ENCODE measurements at regions not wholly inside any gene's neighbourhood (a gene's known extent, or its start where the extent isn't known, plus 50 kb on each side); places are given as distances from the start of the nearest gene placed in this dataset.

DNA sequence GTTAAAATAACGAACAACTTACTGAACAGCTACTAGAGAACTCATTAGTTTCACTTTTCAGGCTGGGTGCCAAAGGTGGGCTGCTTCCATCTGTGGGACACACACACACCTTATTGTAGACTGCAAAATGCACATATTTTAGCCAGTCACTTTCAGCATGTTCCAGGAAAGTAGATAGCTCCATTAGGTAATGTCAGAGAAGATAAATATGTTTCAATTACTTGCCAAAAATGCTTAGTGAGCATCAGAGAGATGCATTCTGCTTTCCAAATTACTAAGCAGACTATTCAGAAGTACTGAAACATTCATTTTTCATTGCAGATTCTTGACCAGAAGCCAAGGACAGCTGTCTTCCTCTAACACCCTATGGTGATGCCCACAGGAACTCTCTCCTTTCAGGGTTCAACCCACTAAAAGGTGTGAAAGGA is 56.2 kb upstream of the APC start (continued):
- TF ChIP-seq, protein P1, sequence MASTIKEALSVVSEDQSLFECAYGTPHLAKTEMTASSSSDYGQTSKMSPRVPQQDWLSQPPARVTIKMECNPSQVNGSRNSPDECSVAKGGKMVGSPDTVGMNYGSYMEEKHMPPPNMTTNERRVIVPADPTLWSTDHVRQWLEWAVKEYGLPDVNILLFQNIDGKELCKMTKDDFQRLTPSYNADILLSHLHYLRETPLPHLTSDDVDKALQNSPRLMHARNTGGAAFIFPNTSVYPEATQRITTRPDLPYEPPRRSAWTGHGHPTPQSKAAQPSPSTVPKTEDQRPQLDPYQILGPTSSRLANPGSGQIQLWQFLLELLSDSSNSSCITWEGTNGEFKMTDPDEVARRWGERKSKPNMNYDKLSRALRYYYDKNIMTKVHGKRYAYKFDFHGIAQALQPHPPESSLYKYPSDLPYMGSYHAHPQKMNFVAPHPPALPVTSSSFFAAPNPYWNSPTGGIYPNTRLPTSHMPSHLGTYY (CRISPR knock-in tag; IDR thresholded peaks at IDR 0.05), result no peak

DNA sequence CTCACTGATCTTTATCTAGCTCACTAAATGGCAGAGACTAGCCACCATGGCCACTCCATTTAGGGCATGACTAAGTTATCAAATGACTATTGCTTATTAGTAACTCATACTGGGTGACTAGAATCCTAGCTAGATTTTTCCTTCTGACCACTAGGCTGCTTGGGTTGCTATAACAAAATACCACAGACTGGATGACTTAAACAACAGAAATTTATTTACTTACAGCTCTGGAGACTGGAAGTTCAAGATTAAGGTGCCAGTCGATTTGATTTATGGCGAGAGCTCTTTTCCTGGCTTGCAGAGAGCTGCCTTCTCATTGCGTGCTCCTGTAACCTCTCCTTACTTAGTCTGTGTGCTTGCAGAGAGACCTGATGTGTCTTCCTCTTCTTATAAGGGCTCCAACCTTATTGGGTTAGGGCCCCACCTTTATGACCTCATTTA is 55.0 kb upstream of the APC start:
- ATAC-seq (no peak), DNase-seq (ENCODE audit: low spot score) (no peak)
- CTCF ChIA-PET, result no interaction called here
- peaks cover 4% of the 10 kb centered on the region for H3K4me1 Mint-ChIP-seq
- H3K27me3 Mint-ChIP-seq (ENCODE audit: low read depth), result no peaks in the 10 kb centered on the region
- POLR2A ChIA-PET, result no interaction called here
- peaks cover 8% of the 10 kb centered on the region for H3K9me3 Mint-ChIP-seq
- no peak overlapping the region for H3K4me3 Mint-ChIP-seq
- TF ChIP-seq NR1H2 (CRISPR knock-in tag; IDR thresholded peaks at IDR 0.05) (no peak), NR2C2 (CRISPR knock-in tag; IDR thresholded peaks at IDR 0.05) (no peak), KAT7 (CRISPR knock-in tag; IDR thresholded peaks at IDR 0.05; ENCODE audit: borderline replicate concordance) (no peak), ZNF423 (CRISPR knock-in tag; IDR thresholded peaks at IDR 0.05) (no peak)
- TF ChIP-seq, protein P2, sequence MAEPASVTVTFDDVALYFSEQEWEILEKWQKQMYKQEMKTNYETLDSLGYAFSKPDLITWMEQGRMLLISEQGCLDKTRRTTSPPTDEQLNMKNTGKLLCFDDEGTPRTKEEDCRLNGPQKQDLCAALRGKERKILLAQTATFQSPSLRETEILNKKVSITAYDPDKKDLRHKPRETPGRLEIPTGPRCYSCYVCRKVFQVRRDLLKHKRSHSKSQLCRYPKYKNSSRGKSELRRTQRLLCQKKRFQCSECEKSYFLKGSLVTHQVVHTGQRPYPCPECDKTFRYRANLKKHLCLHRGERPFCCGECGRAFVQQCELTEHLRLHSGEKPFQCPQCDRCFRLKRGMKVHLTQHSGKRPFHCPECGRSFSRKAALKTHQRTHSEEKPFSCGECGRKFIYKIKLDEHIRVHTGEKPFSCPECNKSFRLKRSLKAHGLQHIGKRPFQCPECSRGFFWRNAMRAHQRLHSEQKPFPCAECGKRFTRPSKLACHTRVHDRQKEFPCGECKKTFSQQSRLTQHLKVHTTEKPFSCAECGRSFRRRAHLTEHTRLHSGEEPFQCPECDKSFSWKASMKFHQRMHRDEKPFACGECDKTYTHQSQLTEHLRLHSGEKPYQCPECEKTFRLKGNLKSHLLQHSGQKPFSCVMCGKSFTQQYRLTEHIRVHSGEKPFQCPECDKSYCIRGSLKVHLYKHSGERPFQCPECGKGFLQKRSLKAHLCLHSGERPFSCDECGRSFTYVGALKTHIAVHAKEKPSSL (CRISPR knock-in tag; conservative IDR thresholded peaks at IDR 0.05), result no peak
- TF ChIP-seq, protein P3, sequence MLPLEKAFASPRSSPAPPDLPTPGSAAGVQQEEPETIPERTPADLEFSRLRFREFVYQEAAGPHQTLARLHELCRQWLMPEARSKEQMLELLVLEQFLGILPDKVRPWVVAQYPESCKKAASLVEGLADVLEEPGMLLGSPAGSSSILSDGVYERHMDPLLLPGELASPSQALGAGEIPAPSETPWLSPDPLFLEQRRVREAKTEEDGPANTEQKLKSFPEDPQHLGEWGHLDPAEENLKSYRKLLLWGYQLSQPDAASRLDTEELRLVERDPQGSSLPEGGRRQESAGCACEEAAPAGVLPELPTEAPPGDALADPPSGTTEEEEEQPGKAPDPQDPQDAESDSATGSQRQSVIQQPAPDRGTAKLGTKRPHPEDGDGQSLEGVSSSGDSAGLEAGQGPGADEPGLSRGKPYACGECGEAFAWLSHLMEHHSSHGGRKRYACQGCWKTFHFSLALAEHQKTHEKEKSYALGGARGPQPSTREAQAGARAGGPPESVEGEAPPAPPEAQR (CRISPR knock-in tag; IDR thresholded peaks at IDR 0.05), result no peak
- H3K36me3 Mint-ChIP-seq, result no peaks in the 10 kb centered on the region
- H3K27ac Mint-ChIP-seq, result no peak overlapping the region

DNA sequence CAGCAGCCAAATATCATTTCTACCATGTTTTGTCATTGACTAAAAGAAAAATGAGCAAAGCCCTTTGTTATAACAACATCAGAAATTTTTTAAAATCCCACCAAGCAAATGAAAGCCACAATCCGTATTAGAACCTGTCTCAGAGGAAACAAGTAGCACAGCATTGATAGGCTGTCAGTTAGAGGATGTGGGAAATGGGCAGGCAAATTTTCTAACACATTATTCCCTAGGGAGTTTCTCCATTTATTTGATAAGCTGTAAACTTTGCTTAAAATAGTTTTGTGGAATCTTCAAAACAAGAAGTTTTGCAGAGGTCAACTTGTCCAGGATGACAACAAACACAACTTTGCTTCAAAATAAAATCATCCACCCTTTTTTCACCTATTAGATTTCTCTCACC is 53.6 kb upstream of the APC start:
- no peaks in the 10 kb centered on the region for H3K27me3 Mint-ChIP-seq (ENCODE audit: low read depth)
- no peak overlapping the region for H3K27ac Mint-ChIP-seq
- ATAC-seq (no peak), DNase-seq (ENCODE audit: low spot score) (no peak)
- peaks cover 4% of the 10 kb centered on the region; the same call in 1 of the 2 replicates for H3K9me3 Mint-ChIP-seq
- no peak overlapping the region for H3K4me3 Mint-ChIP-seq
- ChIA-PET CTCF (interaction anchor here (3.7 kb wide), 1 partner anchor 164 kb away, joined by 14 read pairs; no protein-coding TSS in a partner anchor), POLR2A (no interaction called here)
- H3K4me1 Mint-ChIP-seq, result peaks cover 10% of the 10 kb centered on the region
- no peaks in the 10 kb centered on the region for H3K36me3 Mint-ChIP-seq
- TF ChIP-seq GTF2I (CRISPR knock-in tag; conservative IDR thresholded peaks at IDR 0.05) (no peak), ZNF317 (CRISPR knock-in tag; IDR thresholded peaks at IDR 0.05; ENCODE audit: borderline replicate concordance, low read depth) (no peak), ZNF219 (CRISPR knock-in tag; IDR thresholded peaks at IDR 0.05; ENCODE audit: borderline replicate concordance) (no peak), ZNF416 (CRISPR knock-in tag; IDR thresholded peaks at IDR 0.05) (no peak), RORB (CRISPR knock-in tag; IDR thresholded peaks at IDR 0.05) (no peak)
- TF ChIP-seq, protein P4, sequence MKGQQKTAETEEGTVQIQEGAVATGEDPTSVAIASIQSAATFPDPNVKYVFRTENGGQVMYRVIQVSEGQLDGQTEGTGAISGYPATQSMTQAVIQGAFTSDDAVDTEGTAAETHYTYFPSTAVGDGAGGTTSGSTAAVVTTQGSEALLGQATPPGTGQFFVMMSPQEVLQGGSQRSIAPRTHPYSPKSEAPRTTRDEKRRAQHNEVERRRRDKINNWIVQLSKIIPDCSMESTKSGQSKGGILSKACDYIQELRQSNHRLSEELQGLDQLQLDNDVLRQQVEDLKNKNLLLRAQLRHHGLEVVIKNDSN (CRISPR knock-in tag; IDR thresholded peaks at IDR 0.05), result no peak
- TF ChIP-seq, protein P5, sequence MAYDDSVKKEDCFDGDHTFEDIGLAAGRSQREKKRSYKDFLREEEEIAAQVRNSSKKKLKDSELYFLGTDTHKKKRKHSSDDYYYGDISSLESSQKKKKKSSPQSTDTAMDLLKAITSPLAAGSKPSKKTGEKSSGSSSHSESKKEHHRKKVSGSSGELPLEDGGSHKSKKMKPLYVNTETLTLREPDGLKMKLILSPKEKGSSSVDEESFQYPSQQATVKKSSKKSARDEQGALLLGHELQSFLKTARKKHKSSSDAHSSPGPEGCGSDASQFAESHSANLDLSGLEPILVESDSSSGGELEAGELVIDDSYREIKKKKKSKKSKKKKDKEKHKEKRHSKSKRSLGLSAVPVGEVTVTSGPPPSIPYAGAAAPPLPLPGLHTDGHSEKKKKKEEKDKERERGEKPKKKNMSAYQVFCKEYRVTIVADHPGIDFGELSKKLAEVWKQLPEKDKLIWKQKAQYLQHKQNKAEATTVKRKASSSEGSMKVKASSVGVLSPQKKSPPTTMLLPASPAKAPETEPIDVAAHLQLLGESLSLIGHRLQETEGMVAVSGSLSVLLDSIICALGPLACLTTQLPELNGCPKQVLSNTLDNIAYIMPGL (CRISPR knock-in tag; IDR thresholded peaks at IDR 0.05), result no peak
- TF ChIP-seq, protein P6, sequence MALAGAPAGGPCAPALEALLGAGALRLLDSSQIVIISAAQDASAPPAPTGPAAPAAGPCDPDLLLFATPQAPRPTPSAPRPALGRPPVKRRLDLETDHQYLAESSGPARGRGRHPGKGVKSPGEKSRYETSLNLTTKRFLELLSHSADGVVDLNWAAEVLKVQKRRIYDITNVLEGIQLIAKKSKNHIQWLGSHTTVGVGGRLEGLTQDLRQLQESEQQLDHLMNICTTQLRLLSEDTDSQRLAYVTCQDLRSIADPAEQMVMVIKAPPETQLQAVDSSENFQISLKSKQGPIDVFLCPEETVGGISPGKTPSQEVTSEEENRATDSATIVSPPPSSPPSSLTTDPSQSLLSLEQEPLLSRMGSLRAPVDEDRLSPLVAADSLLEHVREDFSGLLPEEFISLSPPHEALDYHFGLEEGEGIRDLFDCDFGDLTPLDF (CRISPR knock-in tag; IDR thresholded peaks at IDR 0.05), result no peak
- TF ChIP-seq, protein P7, sequence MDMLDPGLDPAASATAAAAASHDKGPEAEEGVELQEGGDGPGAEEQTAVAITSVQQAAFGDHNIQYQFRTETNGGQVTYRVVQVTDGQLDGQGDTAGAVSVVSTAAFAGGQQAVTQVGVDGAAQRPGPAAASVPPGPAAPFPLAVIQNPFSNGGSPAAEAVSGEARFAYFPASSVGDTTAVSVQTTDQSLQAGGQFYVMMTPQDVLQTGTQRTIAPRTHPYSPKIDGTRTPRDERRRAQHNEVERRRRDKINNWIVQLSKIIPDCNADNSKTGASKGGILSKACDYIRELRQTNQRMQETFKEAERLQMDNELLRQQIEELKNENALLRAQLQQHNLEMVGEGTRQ (CRISPR knock-in tag; IDR thresholded peaks at IDR 0.05), result no peak
- TF ChIP-seq, protein P8, sequence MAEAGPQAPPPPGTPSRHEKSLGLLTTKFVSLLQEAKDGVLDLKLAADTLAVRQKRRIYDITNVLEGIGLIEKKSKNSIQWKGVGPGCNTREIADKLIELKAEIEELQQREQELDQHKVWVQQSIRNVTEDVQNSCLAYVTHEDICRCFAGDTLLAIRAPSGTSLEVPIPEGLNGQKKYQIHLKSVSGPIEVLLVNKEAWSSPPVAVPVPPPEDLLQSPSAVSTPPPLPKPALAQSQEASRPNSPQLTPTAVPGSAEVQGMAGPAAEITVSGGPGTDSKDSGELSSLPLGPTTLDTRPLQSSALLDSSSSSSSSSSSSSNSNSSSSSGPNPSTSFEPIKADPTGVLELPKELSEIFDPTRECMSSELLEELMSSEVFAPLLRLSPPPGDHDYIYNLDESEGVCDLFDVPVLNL (CRISPR knock-in tag; IDR thresholded peaks at IDR 0.05; ENCODE audit: borderline replicate concordance, low read depth), result no peak
- TF ChIP-seq, protein P9, sequence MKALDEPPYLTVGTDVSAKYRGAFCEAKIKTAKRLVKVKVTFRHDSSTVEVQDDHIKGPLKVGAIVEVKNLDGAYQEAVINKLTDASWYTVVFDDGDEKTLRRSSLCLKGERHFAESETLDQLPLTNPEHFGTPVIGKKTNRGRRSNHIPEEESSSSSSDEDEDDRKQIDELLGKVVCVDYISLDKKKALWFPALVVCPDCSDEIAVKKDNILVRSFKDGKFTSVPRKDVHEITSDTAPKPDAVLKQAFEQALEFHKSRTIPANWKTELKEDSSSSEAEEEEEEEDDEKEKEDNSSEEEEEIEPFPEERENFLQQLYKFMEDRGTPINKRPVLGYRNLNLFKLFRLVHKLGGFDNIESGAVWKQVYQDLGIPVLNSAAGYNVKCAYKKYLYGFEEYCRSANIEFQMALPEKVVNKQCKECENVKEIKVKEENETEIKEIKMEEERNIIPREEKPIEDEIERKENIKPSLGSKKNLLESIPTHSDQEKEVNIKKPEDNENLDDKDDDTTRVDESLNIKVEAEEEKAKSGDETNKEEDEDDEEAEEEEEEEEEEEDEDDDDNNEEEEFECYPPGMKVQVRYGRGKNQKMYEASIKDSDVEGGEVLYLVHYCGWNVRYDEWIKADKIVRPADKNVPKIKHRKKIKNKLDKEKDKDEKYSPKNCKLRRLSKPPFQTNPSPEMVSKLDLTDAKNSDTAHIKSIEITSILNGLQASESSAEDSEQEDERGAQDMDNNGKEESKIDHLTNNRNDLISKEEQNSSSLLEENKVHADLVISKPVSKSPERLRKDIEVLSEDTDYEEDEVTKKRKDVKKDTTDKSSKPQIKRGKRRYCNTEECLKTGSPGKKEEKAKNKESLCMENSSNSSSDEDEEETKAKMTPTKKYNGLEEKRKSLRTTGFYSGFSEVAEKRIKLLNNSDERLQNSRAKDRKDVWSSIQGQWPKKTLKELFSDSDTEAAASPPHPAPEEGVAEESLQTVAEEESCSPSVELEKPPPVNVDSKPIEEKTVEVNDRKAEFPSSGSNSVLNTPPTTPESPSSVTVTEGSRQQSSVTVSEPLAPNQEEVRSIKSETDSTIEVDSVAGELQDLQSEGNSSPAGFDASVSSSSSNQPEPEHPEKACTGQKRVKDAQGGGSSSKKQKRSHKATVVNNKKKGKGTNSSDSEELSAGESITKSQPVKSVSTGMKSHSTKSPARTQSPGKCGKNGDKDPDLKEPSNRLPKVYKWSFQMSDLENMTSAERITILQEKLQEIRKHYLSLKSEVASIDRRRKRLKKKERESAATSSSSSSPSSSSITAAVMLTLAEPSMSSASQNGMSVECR (CRISPR knock-in tag; IDR thresholded peaks at IDR 0.05; ENCODE audit: borderline replicate concordance), result no peak

Data from WTC11 (cell line).